ENCODE measurements at regions not wholly inside any gene's neighbourhood (a gene's known extent, or its start where the extent isn't known, plus 50 kb on each side); places are given as distances from the start of the nearest gene placed in this dataset.

- no peak for DNase-seq (ENCODE audit: low read depth in 1 of 2, low spot score in 1 of 2)
- no peak overlapping the region for H3K4me3 ChIP-seq (replicated peaks; ENCODE audit: insufficient read depth, low read length)
- TF ChIP-seq, protein P1, sequence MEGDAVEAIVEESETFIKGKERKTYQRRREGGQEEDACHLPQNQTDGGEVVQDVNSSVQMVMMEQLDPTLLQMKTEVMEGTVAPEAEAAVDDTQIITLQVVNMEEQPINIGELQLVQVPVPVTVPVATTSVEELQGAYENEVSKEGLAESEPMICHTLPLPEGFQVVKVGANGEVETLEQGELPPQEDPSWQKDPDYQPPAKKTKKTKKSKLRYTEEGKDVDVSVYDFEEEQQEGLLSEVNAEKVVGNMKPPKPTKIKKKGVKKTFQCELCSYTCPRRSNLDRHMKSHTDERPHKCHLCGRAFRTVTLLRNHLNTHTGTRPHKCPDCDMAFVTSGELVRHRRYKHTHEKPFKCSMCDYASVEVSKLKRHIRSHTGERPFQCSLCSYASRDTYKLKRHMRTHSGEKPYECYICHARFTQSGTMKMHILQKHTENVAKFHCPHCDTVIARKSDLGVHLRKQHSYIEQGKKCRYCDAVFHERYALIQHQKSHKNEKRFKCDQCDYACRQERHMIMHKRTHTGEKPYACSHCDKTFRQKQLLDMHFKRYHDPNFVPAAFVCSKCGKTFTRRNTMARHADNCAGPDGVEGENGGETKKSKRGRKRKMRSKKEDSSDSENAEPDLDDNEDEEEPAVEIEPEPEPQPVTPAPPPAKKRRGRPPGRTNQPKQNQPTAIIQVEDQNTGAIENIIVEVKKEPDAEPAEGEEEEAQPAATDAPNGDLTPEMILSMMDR (IDR thresholded peaks at IDR 0.05; ENCODE audit: insufficient read depth, low read length), result no peak
- TF ChIP-seq POLR2AphosphoS5 (IDR thresholded peaks at IDR 0.05; ENCODE audit: low read depth) (no peak), GABPA (IDR thresholded peaks at IDR 0.05; ENCODE audit: low read depth) (no peak), REST (IDR thresholded peaks at IDR 0.05; ENCODE audit: insufficient replicate concordance, low read depth) (no peak), SPI1 (IDR thresholded peaks at IDR 0.05; ENCODE audit: borderline replicate concordance, low read depth) (no peak)
- no peaks in the 10 kb centered on the region for H3K27me3 ChIP-seq (ENCODE audit: insufficient read depth, poor library complexity, severe bottlenecking)
- H3K27ac ChIP-seq (replicated peaks), result no peak overlapping the region
These were observed 263.7 kb upstream of the DAPK1 start for GRCh38 chr9:87233899-87234455.

DNA sequence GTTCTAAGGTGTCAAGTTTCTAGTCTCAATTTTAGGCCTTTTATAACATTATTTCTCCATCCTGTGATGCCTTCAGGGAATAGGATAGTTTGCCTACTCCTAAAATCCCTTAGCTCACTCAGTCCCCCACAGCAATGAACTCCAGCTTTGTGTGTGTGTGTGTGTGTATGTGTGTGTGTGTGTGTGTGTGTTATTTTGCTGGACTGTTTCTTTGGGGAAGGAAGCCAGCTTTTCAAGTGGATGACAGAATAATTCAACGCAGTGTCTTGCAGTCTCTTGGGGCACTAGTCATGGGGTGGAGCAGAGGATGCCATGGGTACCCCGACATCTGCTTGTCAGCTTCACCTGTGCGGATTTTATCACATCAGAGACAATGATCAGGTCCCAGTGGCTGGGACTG lies 262.8 kb upstream of the DAPK1 start:
- H3K27ac ChIP-seq (replicated peaks), result no peak overlapping the region
- H3K27me3 ChIP-seq (ENCODE audit: insufficient read depth, poor library complexity, severe bottlenecking), result no peaks in the 10 kb centered on the region
- no peak overlapping the region for H3K4me3 ChIP-seq (replicated peaks; ENCODE audit: insufficient read depth, low read length)
- no peak for DNase-seq (ENCODE audit: low read depth in 1 of 2, low spot score in 1 of 2)
- TF ChIP-seq, protein P1 (IDR thresholded peaks at IDR 0.05; ENCODE audit: insufficient read depth, low read length), result no peak
- TF ChIP-seq SPI1 (IDR thresholded peaks at IDR 0.05; ENCODE audit: borderline replicate concordance, low read depth), result no peak
- TF ChIP-seq POLR2AphosphoS5 (IDR thresholded peaks at IDR 0.05; ENCODE audit: low read depth), result no peak
- TF ChIP-seq GABPA (IDR thresholded peaks at IDR 0.05; ENCODE audit: low read depth), result no peak
- no peak for TF ChIP-seq REST (IDR thresholded peaks at IDR 0.05; ENCODE audit: insufficient replicate concordance, low read depth)

GRCh38 chr9:87236546-87236945 lies 261.1 kb upstream of the DAPK1 start:
- Histone ChIP-seq H3K27me3 (ENCODE audit: insufficient read depth, poor library complexity, severe bottlenecking) (no peaks in the 10 kb centered on the region), H3K4me3 (replicated peaks; ENCODE audit: insufficient read depth, low read length) (no peak overlapping the region), H3K27ac (replicated peaks) (no peak overlapping the region)
- TF ChIP-seq GABPA (IDR thresholded peaks at IDR 0.05; ENCODE audit: low read depth) (no peak), REST (IDR thresholded peaks at IDR 0.05; ENCODE audit: insufficient replicate concordance, low read depth) (no peak), POLR2AphosphoS5 (IDR thresholded peaks at IDR 0.05; ENCODE audit: low read depth) (no peak), SPI1 (IDR thresholded peaks at IDR 0.05; ENCODE audit: borderline replicate concordance, low read depth) (no peak)
- TF ChIP-seq, protein P1 (IDR thresholded peaks at IDR 0.05; ENCODE audit: insufficient read depth, low read length), result no peak
- no peak for DNase-seq (ENCODE audit: low read depth in 1 of 2, low spot score in 1 of 2)
